Epidermal melanocyte (primary cell): ENCODE measurements at regions not wholly inside any gene's neighbourhood (a gene's known extent, or its start where the extent isn't known, plus 50 kb on each side); places are given as distances from the start of the nearest gene placed in this dataset.

Experiments
- DNase-seq: peaks from one replicate; pipeline ENCODE4 v3.0.0; 2011; ENCODE audit warnings: low spot score; ENCODE audit not compliant: insufficient read length

- DNase-seq: no peak
Observed at GRCh38 chr10:78508955-78509748, 475.5 kb downstream of the RPS24 start.

GRCh38 chr10:78510566-78511323, 477.1 kb downstream of the RPS24 start:
- no peak for DNase-seq

- DNase-seq: no peak
Observed at GRCh38 chr10:78511324-78512204, 477.9 kb downstream of the RPS24 start.

GRCh38 chr10:78512205-78512550, 478.5 kb downstream of the RPS24 start:
- no peak for DNase-seq

- DNase-seq: no peak
Observed at GRCh38 chr10:78513330-78513729, 479.7 kb downstream of the RPS24 start.

- no peak for DNase-seq
Observed at GRCh38 chr10:78513986-78514385, 480.3 kb downstream of the RPS24 start.

- DNase-seq: no peak
Observed at GRCh38 chr10:78514459-78514858, 480.8 kb downstream of the RPS24 start.

GRCh38 chr10:78515038-78515872, 481.6 kb downstream of the RPS24 start:
- DNase-seq: no peak

GRCh38 chr10:78515873-78516153, 482.1 kb downstream of the RPS24 start:
- no peak for DNase-seq

- no peak for DNase-seq
Observed at GRCh38 chr10:78516236-78516635, 482.6 kb downstream of the RPS24 start.

- DNase-seq: no peak
Observed at GRCh38 chr10:78516756-78517155, 483.1 kb downstream of the RPS24 start.

- DNase-seq: no peak
Observed at GRCh38 chr10:78518224-78518623, 484.6 kb downstream of the RPS24 start.

- no peak for DNase-seq
Observed at GRCh38 chr10:78520737-78521430, 487.2 kb downstream of the RPS24 start.

GRCh38 chr10:78523453-78523852, 489.8 kb downstream of the RPS24 start:
- no peak for DNase-seq

- DNase-seq: no peak
Observed at GRCh38 chr10:78524342-78524741, 490.7 kb downstream of the RPS24 start.

- no peak for DNase-seq
Observed at GRCh38 chr10:78524941-78525340, 491.3 kb downstream of the RPS24 start.

- DNase-seq: no peak
Observed at GRCh38 chr10:78526347-78526746, 492.7 kb downstream of the RPS24 start.

- DNase-seq: no peak
Observed at GRCh38 chr10:78527296-78527695, 493.6 kb downstream of the RPS24 start.

- no peak for DNase-seq
Observed at GRCh38 chr10:78528749-78529204, 495.1 kb downstream of the RPS24 start.

- no peak for DNase-seq
Observed at GRCh38 chr10:78529262-78529661, 495.6 kb downstream of the RPS24 start.

- no peak for DNase-seq
Observed at GRCh38 chr10:78531088-78531487, 497.4 kb downstream of the RPS24 start.
